B cell (primary cell): ENCODE measurements at regions not wholly inside any gene's neighbourhood (a gene's known extent, or its start where the extent isn't known, plus 50 kb on each side); places are given as distances from the start of the nearest gene placed in this dataset.

Experiments used
- ATAC-seq: fragments of 200-7000 bp; cut with Tn5 transposase; one replicate; pipeline ENCODE4 v1.10.0; 2021; ENCODE audit warnings: low read depth, mild to moderate bottlenecking, moderate number of reproducible peaks, moderate library complexity
- CTCF ChIA-PET: fragments of 350-600 bp; sonication (Branson Sonifier 250); formaldehyde crosslinking; loops from one replicate; lab custom pipeline; 2021; ENCODE audit warnings: antibody characterized with exemption, inconsistent platforms; lab: Charles Lee
- POLR2A ChIA-PET: fragments of 350-600 bp; sonication (Branson Sonifier 250); formaldehyde crosslinking; loops from one replicate; lab custom pipeline; 2021; ENCODE audit warnings: antibody characterized with exemption; lab: Charles Lee
- DNase-seq: peaks from one replicate; pipeline ENCODE4 v3.0.0; 2013
- H2AFZ ChIP-seq: 2 replicates; pipeline ENCODE4 v1.6.1; 2012; ENCODE audit warnings: mild to moderate bottlenecking, low read depth, low read length; ENCODE audit not compliant: insufficient read depth, poor library complexity, severe bottlenecking
- H3K27ac ChIP-seq, 2 donors: 1 replicate in 1 of 2; 2 replicates in 1 of 2; pipeline ENCODE4 v1.5.1; 2012 to 2013; ENCODE audit warnings: low read length in 2 of 2, mild to moderate bottlenecking in 2 of 2, moderate library complexity in 1 of 2
- H3K27me3 ChIP-seq, 4 experiments: fragments of 200-600 bp in 1 of 4; sonication (generic) in 1 of 4; replicated peaks in 1 of 4; 1 replicate in 2 of 4; 2 replicates in 2 of 4; pipeline versions ENCODE4 v1.6.1 to v1.7.0; 2013 to 2016; ENCODE audit warnings: low read length in 3 of 4, mild to moderate bottlenecking in 2 of 4, mixed read lengths in 1 of 4, moderate library complexity in 1 of 4; ENCODE audit not compliant: insufficient read depth in 4 of 4, control insufficient read depth in 3 of 4; ENCODE audit errors: control extremely low read depth in 1 of 4
- H3K36me3 ChIP-seq, 2 experiments: replicated peaks in 1 of 2; 1 replicate in 1 of 2; 2 replicates in 1 of 2; pipeline versions ENCODE4 v1.6.1 to v1.7.1; 2013; ENCODE audit warnings: low read length in 1 of 2; ENCODE audit not compliant: insufficient read depth in 2 of 2, control insufficient read depth in 1 of 2; ENCODE audit errors: control extremely low read depth in 1 of 2, extremely low read depth in 1 of 2
- H3K4me1 ChIP-seq, 2 donors: fragments of 200-600 bp in 1 of 2; sonication (generic) in 1 of 2; 1 replicate in 1 of 2; 2 replicates in 1 of 2; pipeline versions ENCODE4 v1.5.1 to v1.6.1; 2013 to 2017; ENCODE audit warnings: low read length in 2 of 2; ENCODE audit not compliant: control insufficient read depth in 2 of 2, insufficient read depth in 2 of 2
- H3K4me2 ChIP-seq: replicated peaks from 2 replicates; pipeline ENCODE3; 2012; ENCODE audit warnings: mild to moderate bottlenecking, low read depth, low read length; ENCODE audit not compliant: poor library complexity, severe bottlenecking
- H3K4me3 ChIP-seq, 5 experiments: fragments of 200-600 bp in 1 of 5; sonication (generic) in 1 of 5; 1 replicate in 3 of 5; 2 replicates in 2 of 5; pipeline versions ENCODE4 v1.5.1 to v1.7.0; 2011 to 2016; ENCODE audit warnings: low read length in 4 of 5, mild to moderate bottlenecking in 4 of 5, low read depth in 2 of 5, control low read depth in 1 of 5, moderate library complexity in 1 of 5; ENCODE audit not compliant: insufficient read depth in 1 of 5; ENCODE audit errors: control extremely low read depth in 1 of 5, extremely low read depth in 1 of 5
- H3K79me2 ChIP-seq: fragments of 200-600 bp; sonication (generic); one replicate; pipeline ENCODE4 v1.6.0; 2016; ENCODE audit warnings: low read length; ENCODE audit not compliant: control insufficient read depth, insufficient read depth
- H3K9ac ChIP-seq: fragments of 200-600 bp; sonication (generic); 2 replicates; pipeline ENCODE4 v1.6.1; 2017; ENCODE audit warnings: mild to moderate bottlenecking, low read length, moderate library complexity
- H3K9me3 ChIP-seq, 3 donors: one replicate each; pipeline versions ENCODE4 v1.6.1 to v1.7.1; 2013; ENCODE audit warnings: low read length in 2 of 3; ENCODE audit not compliant: control insufficient read depth in 2 of 3, insufficient read depth in 1 of 3; ENCODE audit errors: control extremely low read depth in 1 of 3
- H4K20me1 ChIP-seq: 2 replicates; pipeline ENCODE4 v1.6.0; 2012; ENCODE audit warnings: mild to moderate bottlenecking, low read length; ENCODE audit not compliant: insufficient read depth, control insufficient read depth, poor library complexity, severe bottlenecking
- H3K27ac Mint-ChIP-seq: one replicate; pipeline ENCODE4 v1.8.0; 2021; ENCODE audit warnings: mixed read lengths
- H3K27me3 Mint-ChIP-seq: one replicate; pipeline ENCODE4 v1.8.0; 2021; ENCODE audit warnings: mixed read lengths
- H3K4me1 Mint-ChIP-seq: one replicate; pipeline ENCODE4 v1.8.0; 2021; ENCODE audit warnings: mixed read lengths
- H3K4me3 Mint-ChIP-seq: one replicate; pipeline ENCODE4 v1.8.0; 2021; ENCODE audit warnings: mixed read lengths
- H3K9me3 Mint-ChIP-seq: one replicate; pipeline ENCODE4 v1.8.0; 2022; ENCODE audit warnings: mixed read lengths; ENCODE audit not compliant: insufficient read depth
- CTCF ChIP-seq: fragments of 200-600 bp; IDR thresholded peaks from one replicate; pipeline ENCODE4 v1.8.0; 2022; ENCODE audit warnings: antibody characterized with exemption, mild to moderate bottlenecking
- EZH2 ChIP-seq: IDR thresholded peaks from 2 replicates; pipeline ENCODE4 v1.6.1; 2012; ENCODE audit warnings: borderline replicate concordance, low read depth, mild to moderate bottlenecking, moderate library complexity, low read length; ENCODE audit not compliant: insufficient read depth, poor library complexity, severe bottlenecking
- WGBS: methylation state at CpG from one replicate; pipeline ENCODE4 v1.1.5; 2013; ENCODE audit warnings: missing lambda C conversion rate; ENCODE audit not compliant: insufficient coverage; 5-methylcytosine and 5-hydroxymethylcytosine counted together
- intact Hi-C: fragments of 100-400 bp; cut with micrococcal nuclease; formaldehyde crosslinking; loops from one replicate; pipeline ENCODE4 v1.10.0; 2022

DNA sequence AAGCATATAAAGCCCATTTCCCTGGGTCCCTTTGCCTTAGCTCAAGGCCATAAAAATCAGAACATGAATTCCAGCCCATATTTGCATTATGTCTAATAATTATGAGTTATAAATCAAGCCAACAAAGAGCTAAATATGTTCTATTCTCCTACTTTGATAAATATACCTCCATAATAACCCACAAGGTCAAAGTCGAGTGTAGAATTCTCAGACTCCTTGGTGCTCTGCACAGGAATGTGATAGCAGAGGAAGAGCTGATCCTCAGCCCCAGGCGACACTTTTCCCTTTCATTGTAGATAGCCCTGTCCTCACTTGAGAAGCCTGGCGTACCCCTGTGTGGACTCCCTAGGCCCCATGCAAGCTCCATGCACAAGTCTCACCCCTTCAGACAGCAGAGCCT, 85.6 kb downstream of the CASP3 start:
- H3K9me3 Mint-ChIP-seq: peaks cover 2% of the 10 kb centered on the region
- CTCF ChIA-PET: no interaction called here

DNA sequence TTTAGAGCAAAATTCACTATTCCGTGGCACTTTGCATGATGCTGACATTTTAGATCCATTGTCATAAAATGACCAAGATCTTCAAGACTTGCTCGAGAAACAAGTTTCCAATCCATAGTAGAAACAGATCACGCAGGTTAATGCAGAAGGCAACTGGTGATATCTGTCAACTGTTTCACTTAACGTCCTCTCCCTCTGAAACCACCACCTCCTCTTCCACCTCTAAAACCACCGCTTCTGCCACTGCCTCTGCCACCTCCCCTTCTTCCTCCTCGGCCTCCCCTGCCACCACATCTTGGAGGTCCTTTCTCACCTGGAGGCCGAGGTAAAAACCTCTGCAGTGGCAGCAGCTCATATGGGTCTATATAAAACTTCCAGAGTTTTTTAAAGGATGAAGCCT, 84.6 kb upstream of the IRF2 start:
- Histone ChIP-seq H3K9me3 (no peaks in the 10 kb centered on the region), H3K36me3 (no peaks in the 10 kb centered on the region), H3K4me2 (no peak overlapping the region), H3K9ac (no peak overlapping the region), H3K4me3 (no peak overlapping the region), H3K27me3 (no peaks in the 10 kb centered on the region), H2AFZ (no peak overlapping the region), H3K79me2 (no peaks in the 10 kb centered on the region), H3K4me1 (no peaks in the 10 kb centered on the region), H4K20me1 (no peaks in the 10 kb centered on the region), H3K27ac (no peak overlapping the region)
- Mint-ChIP-seq H3K4me3 (no peak overlapping the region), H3K4me1 (no peaks in the 10 kb centered on the region), H3K27ac (no peak overlapping the region), H3K9me3 (no peaks in the 10 kb centered on the region), H3K27me3 (no peaks in the 10 kb centered on the region)
- CTCF ChIA-PET: no interaction called here
- no peak for DNase-seq
- no peak for TF ChIP-seq EZH2
- no peak for TF ChIP-seq CTCF
- POLR2A ChIA-PET: no interaction called here
- 64% methylated on average over 5 of the region's 7 CpGs for WGBS
- ATAC-seq: no peak
- intact Hi-C loops: no loop called here

More for the DNA sequence above, 85.6 kb downstream of the CASP3 start:
- Mint-ChIP-seq H3K4me1 (no peaks in the 10 kb centered on the region), H3K27me3 (no peaks in the 10 kb centered on the region), H3K27ac (no peak overlapping the region), H3K4me3 (no peak overlapping the region)
- Histone ChIP-seq H3K4me3 (no peak overlapping the region), H3K36me3 (no peaks in the 10 kb centered on the region), H3K9ac (no peak overlapping the region), H3K9me3 (no peaks in the 10 kb centered on the region), H3K4me2 (no peak overlapping the region), H4K20me1 (no peaks in the 10 kb centered on the region), H2AFZ (no peak overlapping the region), H3K4me1 (no peaks in the 10 kb centered on the region), H3K79me2 (no peaks in the 10 kb centered on the region), H3K27me3 (no peaks in the 10 kb centered on the region), H3K27ac (no peak overlapping the region)
- DNase-seq (no peak), ATAC-seq (no peak)
- WGBS: 74% methylated on average over 3 of the region's 3 CpGs
- TF ChIP-seq CTCF (no peak), EZH2 (no peak)
- intact Hi-C loops: no loop called here
- POLR2A ChIA-PET: no interaction called here
